ENCODE measurements at regions not wholly inside any gene's neighbourhood (a gene's known extent, or its start where the extent isn't known, plus 50 kb on each side); places are given as distances from the start of the nearest gene placed in this dataset.

- no peak for DNase-seq (ENCODE audit: low spot score in 2 of 2)
- ATAC-seq (ENCODE audit: low read depth), result no peak
Measured at GRCh38 chr18:56139372-56139771, 499.0 kb downstream of the TXNL1 start.

GRCh38 chr18:56136105-56136504, 502.3 kb downstream of the TXNL1 start:
- Mint-ChIP-seq H3K27me3 (no peaks in the 10 kb centered on the region), H3K27ac (no peak overlapping the region), H3K4me1 (no peaks in the 10 kb centered on the region), H3K4me3 (no peak overlapping the region), H3K36me3 (no peaks in the 10 kb centered on the region), H3K9me3 (no peaks in the 10 kb centered on the region)
- ATAC-seq (ENCODE audit: low read depth) (no peak), DNase-seq (ENCODE audit: low spot score in 2 of 2) (no peak)

More at GRCh38 chr18:56139372-56139771, 499.0 kb downstream of the TXNL1 start:
- no peak overlapping the region for H3K4me3 Mint-ChIP-seq
- H3K4me1 Mint-ChIP-seq, result no peaks in the 10 kb centered on the region
- H3K36me3 Mint-ChIP-seq, result no peaks in the 10 kb centered on the region
- no peaks in the 10 kb centered on the region for H3K9me3 Mint-ChIP-seq
- H3K27ac Mint-ChIP-seq, result no peak overlapping the region
- no peaks in the 10 kb centered on the region for H3K27me3 Mint-ChIP-seq

- Mint-ChIP-seq H3K4me1 (peaks cover 2% of the 10 kb centered on the region), H3K27ac (no peak overlapping the region), H3K27me3 (no peaks in the 10 kb centered on the region), H3K36me3 (no peaks in the 10 kb centered on the region), H3K9me3 (no peaks in the 10 kb centered on the region), H3K4me3 (no peak overlapping the region)
- ATAC-seq (ENCODE audit: low read depth), result no peak
- DNase-seq (ENCODE audit: low spot score in 2 of 2), result no peak
Measured at GRCh38 chr18:56130481-56130880, 507.9 kb downstream of the TXNL1 start.

- DNase-seq (ENCODE audit: low spot score in 2 of 2) (no peak), ATAC-seq (ENCODE audit: low read depth) (no peak)
- Mint-ChIP-seq H3K27me3 (no peaks in the 10 kb centered on the region), H3K27ac (no peak overlapping the region), H3K4me3 (no peak overlapping the region), H3K4me1 (peaks cover 2% of the 10 kb centered on the region), H3K36me3 (no peaks in the 10 kb centered on the region), H3K9me3 (no peaks in the 10 kb centered on the region)
Measured at GRCh38 chr18:56128153-56128791, 510.1 kb downstream of the TXNL1 start.

GRCh38 chr18:56127322-56128099, 510.9 kb downstream of the TXNL1 start:
- no peak for ATAC-seq (ENCODE audit: low read depth)
- Mint-ChIP-seq H3K4me3 (no peak overlapping the region), H3K27ac (no peak overlapping the region), H3K4me1 (peaks cover 2% of the 10 kb centered on the region), H3K27me3 (no peaks in the 10 kb centered on the region), H3K9me3 (no peaks in the 10 kb centered on the region), H3K36me3 (no peaks in the 10 kb centered on the region)
- no peak for DNase-seq (ENCODE audit: low spot score in 2 of 2)

- H3K27me3 Mint-ChIP-seq, result no peaks in the 10 kb centered on the region
- no peak for DNase-seq (ENCODE audit: low spot score in 2 of 2)
- no peak for ATAC-seq (ENCODE audit: low read depth)
- H3K9me3 Mint-ChIP-seq, result no peaks in the 10 kb centered on the region
- no peaks in the 10 kb centered on the region for H3K36me3 Mint-ChIP-seq
- peaks cover 2% of the 10 kb centered on the region for H3K4me1 Mint-ChIP-seq
- no peak overlapping the region for H3K4me3 Mint-ChIP-seq
- no peak overlapping the region for H3K27ac Mint-ChIP-seq
Measured at GRCh38 chr18:56124186-56124585, 514.2 kb downstream of the TXNL1 start.

GRCh38 chr18:56121669-56122068, 516.7 kb downstream of the TXNL1 start:
- no peak overlapping the region for H3K4me3 Mint-ChIP-seq
- peaks cover 5% of the 10 kb centered on the region for H3K4me1 Mint-ChIP-seq
- H3K36me3 Mint-ChIP-seq, result no peaks in the 10 kb centered on the region
- H3K27ac Mint-ChIP-seq, result no peak overlapping the region
- no peaks in the 10 kb centered on the region for H3K9me3 Mint-ChIP-seq
- ATAC-seq (ENCODE audit: low read depth) (no peak), DNase-seq (ENCODE audit: low spot score in 2 of 2) (no peak)
- H3K27me3 Mint-ChIP-seq, result no peaks in the 10 kb centered on the region

- Mint-ChIP-seq H3K36me3 (no peaks in the 10 kb centered on the region), H3K4me3 (no peak overlapping the region), H3K4me1 (peaks cover 3% of the 10 kb centered on the region), H3K27me3 (no peaks in the 10 kb centered on the region), H3K9me3 (no peaks in the 10 kb centered on the region), H3K27ac (no peak overlapping the region)
- DNase-seq (ENCODE audit: low spot score in 2 of 2), result no peak
- no peak for ATAC-seq (ENCODE audit: low read depth)
Measured at GRCh38 chr18:56120782-56121181, 517.6 kb downstream of the TXNL1 start.

- Mint-ChIP-seq H3K4me3 (no peak overlapping the region), H3K27me3 (no peaks in the 10 kb centered on the region), H3K27ac (no peak overlapping the region), H3K4me1 (peaks cover 12% of the 10 kb centered on the region), H3K36me3 (no peaks in the 10 kb centered on the region), H3K9me3 (no peaks in the 10 kb centered on the region)
- no peak for ATAC-seq (ENCODE audit: low read depth)
- no peak for DNase-seq (ENCODE audit: low spot score in 2 of 2)
Measured at GRCh38 chr18:56119681-56120080, 518.7 kb downstream of the TXNL1 start.

GRCh38 chr18:56118422-56118821, 520.0 kb downstream of the TXNL1 start:
- no peak overlapping the region for H3K4me3 Mint-ChIP-seq
- no peaks in the 10 kb centered on the region for H3K9me3 Mint-ChIP-seq
- no peaks in the 10 kb centered on the region for H3K36me3 Mint-ChIP-seq
- H3K4me1 Mint-ChIP-seq, result peaks cover 15% of the 10 kb centered on the region
- DNase-seq (ENCODE audit: low spot score in 2 of 2) (no peak), ATAC-seq (ENCODE audit: low read depth) (no peak)
- H3K27ac Mint-ChIP-seq, result no peak overlapping the region
- H3K27me3 Mint-ChIP-seq, result no peaks in the 10 kb centered on the region

- H3K4me3 Mint-ChIP-seq, result peak overlapping the region; percentile 6
Measured at GRCh38 chr18:56115071-56116015, 523.0 kb downstream of the TXNL1 start.

GRCh38 chr18:56112984-56113383, 525.0 kb upstream of the TCF4 start:
- no peaks in the 10 kb centered on the region for H3K36me3 Mint-ChIP-seq
- H3K27me3 Mint-ChIP-seq, result no peaks in the 10 kb centered on the region
- no peak overlapping the region for H3K27ac Mint-ChIP-seq
- no peak overlapping the region for H3K4me3 Mint-ChIP-seq
- H3K4me1 Mint-ChIP-seq, result peaks cover 30% of the 10 kb centered on the region
- peak; percentile 59 for ATAC-seq (ENCODE audit: low read depth)
- no peak for DNase-seq (ENCODE audit: low spot score in 2 of 2)
- H3K9me3 Mint-ChIP-seq, result no peaks in the 10 kb centered on the region

More at GRCh38 chr18:56115071-56116015, 523.0 kb downstream of the TXNL1 start:
- H3K27ac Mint-ChIP-seq, result peak overlapping the region; percentile 17
- H3K9me3 Mint-ChIP-seq, result no peaks in the 10 kb centered on the region
- ATAC-seq (ENCODE audit: low read depth) (peak; percentile 60), DNase-seq (ENCODE audit: low spot score in 2 of 2) (no peak)
- H3K36me3 Mint-ChIP-seq, result no peaks in the 10 kb centered on the region
- no peaks in the 10 kb centered on the region for H3K27me3 Mint-ChIP-seq
- H3K4me1 Mint-ChIP-seq, result peaks cover 28% of the 10 kb centered on the region

- DNase-seq (ENCODE audit: low spot score in 2 of 2) (peak in 1 of 2 donors; percentile 6), ATAC-seq (ENCODE audit: low read depth) (peak; percentile 65)
- Mint-ChIP-seq H3K4me1 (peaks cover 30% of the 10 kb centered on the region), H3K4me3 (peak overlapping the region; percentile 73), H3K36me3 (no peaks in the 10 kb centered on the region), H3K27me3 (no peaks in the 10 kb centered on the region), H3K9me3 (no peaks in the 10 kb centered on the region), H3K27ac (peak overlapping the region; percentile 83)
Measured at GRCh38 chr18:56112013-56112749, 524.2 kb upstream of the TCF4 start.

Measured in memory B cell (primary cell).